ENCODE measurements at regions not wholly inside any gene's neighbourhood (a gene's known extent, or its start where the extent isn't known, plus 50 kb on each side); places are given as distances from the start of the nearest gene placed in this dataset.

GRCh38 chr17:79441356-79442160, 169.3 kb downstream of the RBFOX3 start:
- H3K9me3 ChIP-seq (ENCODE audit: control insufficient read depth in 2 of 2, low read length in 2 of 2), result no peaks in the 10 kb centered on the region
- no peaks in the 10 kb centered on the region for H3K36me3 ChIP-seq (ENCODE audit: control insufficient read depth in 2 of 2, insufficient read depth in 2 of 2, low read length in 2 of 2)
- no peaks in the 10 kb centered on the region for H3K4me1 ChIP-seq (ENCODE audit: control insufficient read depth, insufficient read depth, low read length)
- no peak overlapping the region for H3K9ac ChIP-seq (ENCODE audit: low read length in 2 of 2)
- H3K27ac ChIP-seq (ENCODE audit: low read length), result no peak overlapping the region
- no peak overlapping the region for H3K4me3 ChIP-seq (ENCODE audit: low read length in 2 of 2)
- peaks cover 0 to 4% of the 10 kb centered on the region in 2 donors for H3K27me3 ChIP-seq (ENCODE audit: control insufficient read depth in 1 of 2, insufficient read depth in 2 of 2, low read length in 2 of 2)

- no peaks in the 10 kb centered on the region for H3K4me1 ChIP-seq (ENCODE audit: control insufficient read depth, insufficient read depth, low read length)
Observed at GRCh38 chr17:79440251-79440650, 170.6 kb downstream of the RBFOX3 start.

GRCh38 chr17:79439493-79439892, 171.4 kb downstream of the RBFOX3 start:
- Histone ChIP-seq H3K4me3 (ENCODE audit: low read length in 2 of 2) (no peak overlapping the region), H3K27ac (ENCODE audit: low read length) (no peak overlapping the region), H3K4me1 (ENCODE audit: control insufficient read depth, insufficient read depth, low read length) (no peaks in the 10 kb centered on the region), H3K27me3 (ENCODE audit: control insufficient read depth in 1 of 2, insufficient read depth in 2 of 2, low read length in 2 of 2) (peaks cover 0 to 6% of the 10 kb centered on the region in 2 donors), H3K9ac (ENCODE audit: low read length in 2 of 2) (no peak overlapping the region), H3K36me3 (ENCODE audit: control insufficient read depth in 2 of 2, insufficient read depth in 2 of 2, low read length in 2 of 2) (no peaks in the 10 kb centered on the region), H3K9me3 (ENCODE audit: control insufficient read depth in 2 of 2, low read length in 2 of 2) (no peaks in the 10 kb centered on the region)

More at GRCh38 chr17:79440251-79440650, 170.6 kb downstream of the RBFOX3 start:
- peaks cover 0 to 6% of the 10 kb centered on the region in 2 donors for H3K27me3 ChIP-seq (ENCODE audit: control insufficient read depth in 1 of 2, insufficient read depth in 2 of 2, low read length in 2 of 2)
- H3K9me3 ChIP-seq (ENCODE audit: control insufficient read depth in 2 of 2, low read length in 2 of 2), result no peaks in the 10 kb centered on the region
- H3K4me3 ChIP-seq (ENCODE audit: low read length in 2 of 2), result no peak overlapping the region
- H3K9ac ChIP-seq (ENCODE audit: low read length in 2 of 2), result no peak overlapping the region
- H3K36me3 ChIP-seq (ENCODE audit: control insufficient read depth in 2 of 2, insufficient read depth in 2 of 2, low read length in 2 of 2), result no peaks in the 10 kb centered on the region
- no peak overlapping the region for H3K27ac ChIP-seq (ENCODE audit: low read length)

GRCh38 chr17:79438546-79439334, 172.1 kb downstream of the RBFOX3 start:
- Histone ChIP-seq H3K9me3 (ENCODE audit: control insufficient read depth in 2 of 2, low read length in 2 of 2) (peaks cover 3 to 4% of the 10 kb centered on the region in 2 donors), H3K36me3 (ENCODE audit: control insufficient read depth in 2 of 2, insufficient read depth in 2 of 2, low read length in 2 of 2) (no peaks in the 10 kb centered on the region), H3K27ac (ENCODE audit: low read length) (no peak overlapping the region), H3K4me1 (ENCODE audit: control insufficient read depth, insufficient read depth, low read length) (no peaks in the 10 kb centered on the region), H3K4me3 (ENCODE audit: low read length in 2 of 2) (no peak overlapping the region), H3K27me3 (ENCODE audit: control insufficient read depth in 1 of 2, insufficient read depth in 2 of 2, low read length in 2 of 2) (peaks cover 4 to 8% of the 10 kb centered on the region in 2 donors), H3K9ac (ENCODE audit: low read length in 2 of 2) (no peak overlapping the region)

GRCh38 chr17:79438058-79438457, 172.8 kb downstream of the RBFOX3 start:
- H3K27ac ChIP-seq (ENCODE audit: low read length), result no peak overlapping the region
- H3K4me3 ChIP-seq (ENCODE audit: low read length in 2 of 2), result no peak overlapping the region
- peaks cover 3 to 4% of the 10 kb centered on the region in 2 donors for H3K9me3 ChIP-seq (ENCODE audit: control insufficient read depth in 2 of 2, low read length in 2 of 2)
- no peak overlapping the region for H3K9ac ChIP-seq (ENCODE audit: low read length in 2 of 2)
- H3K36me3 ChIP-seq (ENCODE audit: control insufficient read depth in 2 of 2, insufficient read depth in 2 of 2, low read length in 2 of 2), result no peaks in the 10 kb centered on the region
- peaks cover 5 to 8% of the 10 kb centered on the region in 2 donors for H3K27me3 ChIP-seq (ENCODE audit: control insufficient read depth in 1 of 2, insufficient read depth in 2 of 2, low read length in 2 of 2)
- H3K4me1 ChIP-seq (ENCODE audit: control insufficient read depth, insufficient read depth, low read length), result no peaks in the 10 kb centered on the region

GRCh38 chr17:79437081-79437480, 173.8 kb downstream of the RBFOX3 start:
- Histone ChIP-seq H3K27me3 (ENCODE audit: control insufficient read depth in 1 of 2, insufficient read depth in 2 of 2, low read length in 2 of 2) (peaks cover 7 to 8% of the 10 kb centered on the region in 2 donors), H3K27ac (ENCODE audit: low read length) (no peak overlapping the region), H3K9me3 (ENCODE audit: control insufficient read depth in 2 of 2, low read length in 2 of 2) (peaks cover 3 to 4% of the 10 kb centered on the region in 2 donors), H3K4me1 (ENCODE audit: control insufficient read depth, insufficient read depth, low read length) (no peaks in the 10 kb centered on the region), H3K4me3 (ENCODE audit: low read length in 2 of 2) (no peak overlapping the region), H3K9ac (ENCODE audit: low read length in 2 of 2) (no peak overlapping the region), H3K36me3 (ENCODE audit: control insufficient read depth in 2 of 2, insufficient read depth in 2 of 2, low read length in 2 of 2) (no peaks in the 10 kb centered on the region)

GRCh38 chr17:79435962-79436361, 174.9 kb downstream of the RBFOX3 start:
- no peaks in the 10 kb centered on the region for H3K4me1 ChIP-seq (ENCODE audit: control insufficient read depth, insufficient read depth, low read length)
- H3K4me3 ChIP-seq (ENCODE audit: low read length in 2 of 2), result no peak overlapping the region
- no peak overlapping the region for H3K9ac ChIP-seq (ENCODE audit: low read length in 2 of 2)
- H3K27me3 ChIP-seq (ENCODE audit: control insufficient read depth in 1 of 2, insufficient read depth in 2 of 2, low read length in 2 of 2), result peaks cover 7 to 8% of the 10 kb centered on the region in 2 donors
- H3K27ac ChIP-seq (ENCODE audit: low read length), result no peak overlapping the region
- H3K36me3 ChIP-seq (ENCODE audit: control insufficient read depth in 2 of 2, insufficient read depth in 2 of 2, low read length in 2 of 2), result no peaks in the 10 kb centered on the region
- peaks cover 3 to 4% of the 10 kb centered on the region in 2 donors for H3K9me3 ChIP-seq (ENCODE audit: control insufficient read depth in 2 of 2, low read length in 2 of 2)

GRCh38 chr17:79435296-79435695, 175.6 kb downstream of the RBFOX3 start:
- peaks cover 7 to 8% of the 10 kb centered on the region in 2 donors for H3K27me3 ChIP-seq (ENCODE audit: control insufficient read depth in 1 of 2, insufficient read depth in 2 of 2, low read length in 2 of 2)
- H3K9ac ChIP-seq (ENCODE audit: low read length in 2 of 2), result no peak overlapping the region
- no peak overlapping the region for H3K4me3 ChIP-seq (ENCODE audit: low read length in 2 of 2)
- H3K4me1 ChIP-seq (ENCODE audit: control insufficient read depth, insufficient read depth, low read length), result no peaks in the 10 kb centered on the region
- H3K36me3 ChIP-seq (ENCODE audit: control insufficient read depth in 2 of 2, insufficient read depth in 2 of 2, low read length in 2 of 2), result no peaks in the 10 kb centered on the region
- H3K9me3 ChIP-seq (ENCODE audit: control insufficient read depth in 2 of 2, low read length in 2 of 2), result peaks cover 3 to 4% of the 10 kb centered on the region in 2 donors
- no peak overlapping the region for H3K27ac ChIP-seq (ENCODE audit: low read length)

GRCh38 chr17:79434215-79434614, 176.6 kb downstream of the RBFOX3 start:
- no peak overlapping the region for H3K27ac ChIP-seq (ENCODE audit: low read length)

GRCh38 chr17:79433379-79433778, 177.5 kb downstream of the RBFOX3 start:
- H3K9ac ChIP-seq (ENCODE audit: low read length in 2 of 2), result no peak overlapping the region
- H3K27me3 ChIP-seq (ENCODE audit: control insufficient read depth in 1 of 2, insufficient read depth in 2 of 2, low read length in 2 of 2), result peaks cover 7 to 8% of the 10 kb centered on the region in 2 donors
- no peak overlapping the region for H3K4me3 ChIP-seq (ENCODE audit: low read length in 2 of 2)
- peaks cover 3 to 4% of the 10 kb centered on the region in 2 donors for H3K9me3 ChIP-seq (ENCODE audit: control insufficient read depth in 2 of 2, low read length in 2 of 2)
- H3K36me3 ChIP-seq (ENCODE audit: control insufficient read depth in 2 of 2, insufficient read depth in 2 of 2, low read length in 2 of 2), result no peaks in the 10 kb centered on the region
- no peaks in the 10 kb centered on the region for H3K4me1 ChIP-seq (ENCODE audit: control insufficient read depth, insufficient read depth, low read length)
- no peak overlapping the region for H3K27ac ChIP-seq (ENCODE audit: low read length)

More at GRCh38 chr17:79434215-79434614, 176.6 kb downstream of the RBFOX3 start:
- H3K9me3 ChIP-seq (ENCODE audit: control insufficient read depth in 2 of 2, low read length in 2 of 2), result peaks cover 3 to 4% of the 10 kb centered on the region in 2 donors
- no peaks in the 10 kb centered on the region for H3K4me1 ChIP-seq (ENCODE audit: control insufficient read depth, insufficient read depth, low read length)
- no peak overlapping the region for H3K4me3 ChIP-seq (ENCODE audit: low read length in 2 of 2)
- H3K27me3 ChIP-seq (ENCODE audit: control insufficient read depth in 1 of 2, insufficient read depth in 2 of 2, low read length in 2 of 2), result peaks cover 7 to 8% of the 10 kb centered on the region in 2 donors
- no peak overlapping the region for H3K9ac ChIP-seq (ENCODE audit: low read length in 2 of 2)
- H3K36me3 ChIP-seq (ENCODE audit: control insufficient read depth in 2 of 2, insufficient read depth in 2 of 2, low read length in 2 of 2), result no peaks in the 10 kb centered on the region
